ENCODE measurements at regions not wholly inside any gene's neighbourhood (a gene's known extent, or its start where the extent isn't known, plus 50 kb on each side); places are given as distances from the start of the nearest gene placed in this dataset.

GRCh38 chr14:27484633-27485032 lies 886.8 kb upstream of the NOVA1 start:
- no peak for TF ChIP-seq CTCF (IDR thresholded peaks at IDR 0.05; ENCODE audit: insufficient read depth in 1 of 2, low read depth in 1 of 2, low read length in 1 of 2, severe bottlenecking in 1 of 2, unreplicated experiment in 1 of 2)
- no peaks in the 10 kb centered on the region for H3K36me3 Mint-ChIP-seq (ENCODE audit: insufficient read depth, unreplicated experiment)
- no peak for DNase-seq
- H3K27me3 Mint-ChIP-seq (ENCODE audit: insufficient read depth, unreplicated experiment), result no peaks in the 10 kb centered on the region
- no peaks in the 10 kb centered on the region for H3K4me1 Mint-ChIP-seq (ENCODE audit: low read depth, unreplicated experiment)
- Histone ChIP-seq H3K9me3 (no peaks in the 10 kb centered on the region), H3K4me1 (no peaks in the 10 kb centered on the region), H3K27me3 (replicated peaks; ENCODE audit: control insufficient read depth, insufficient read depth, low read length) (no peaks in the 10 kb centered on the region), H3K36me3 (ENCODE audit: control insufficient read depth, insufficient read depth, low read length) (no peaks in the 10 kb centered on the region), H3K4me3 (ENCODE audit: low read depth, low read length) (no peak overlapping the region)
- intact Hi-C loops (cut with micrococcal nuclease; ENCODE audit: unreplicated experiment), result no loop called here
- ChIA-PET CTCF (no interaction called here), POLR2A (no interaction called here)
- H3K27ac Mint-ChIP-seq (ENCODE audit: unreplicated experiment), result no peak overlapping the region
- no TSS peak for BruUV-seq (replicated peaks)
- no peaks in the 10 kb centered on the region for H3K9me3 Mint-ChIP-seq (ENCODE audit: unreplicated experiment)
- H3K4me3 Mint-ChIP-seq (ENCODE audit: unreplicated experiment), result no peak overlapping the region

GRCh38 chr14:27485193-27485592 lies 887.4 kb upstream of the NOVA1 start:
- TF ChIP-seq CTCF (IDR thresholded peaks at IDR 0.05; ENCODE audit: insufficient read depth in 1 of 2, low read depth in 1 of 2, low read length in 1 of 2, severe bottlenecking in 1 of 2, unreplicated experiment in 1 of 2), result no peak
- Histone ChIP-seq H3K9me3 (no peaks in the 10 kb centered on the region), H3K4me3 (ENCODE audit: low read depth, low read length) (no peak overlapping the region), H3K36me3 (ENCODE audit: control insufficient read depth, insufficient read depth, low read length) (no peaks in the 10 kb centered on the region), H3K4me1 (no peaks in the 10 kb centered on the region), H3K27me3 (replicated peaks; ENCODE audit: control insufficient read depth, insufficient read depth, low read length) (no peaks in the 10 kb centered on the region)
- no TSS peak for BruUV-seq (replicated peaks)
- Mint-ChIP-seq H3K9me3 (ENCODE audit: unreplicated experiment) (no peaks in the 10 kb centered on the region), H3K4me1 (ENCODE audit: low read depth, unreplicated experiment) (no peaks in the 10 kb centered on the region), H3K27me3 (ENCODE audit: insufficient read depth, unreplicated experiment) (no peaks in the 10 kb centered on the region), H3K4me3 (ENCODE audit: unreplicated experiment) (no peak overlapping the region), H3K27ac (ENCODE audit: unreplicated experiment) (no peak overlapping the region), H3K36me3 (ENCODE audit: insufficient read depth, unreplicated experiment) (no peaks in the 10 kb centered on the region)
- no peak for DNase-seq
- intact Hi-C loops (cut with micrococcal nuclease; ENCODE audit: unreplicated experiment), result no loop called here
- CTCF ChIA-PET, result no interaction called here
- POLR2A ChIA-PET, result no interaction called here

GRCh38 chr14:27506272-27506671 lies 908.4 kb upstream of the NOVA1 start:
- Histone ChIP-seq H3K9me3 (no peaks in the 10 kb centered on the region), H3K36me3 (ENCODE audit: control insufficient read depth, insufficient read depth, low read length) (no peaks in the 10 kb centered on the region), H3K4me3 (ENCODE audit: low read depth, low read length) (no peak overlapping the region), H3K4me1 (no peaks in the 10 kb centered on the region), H3K27me3 (replicated peaks; ENCODE audit: control insufficient read depth, insufficient read depth, low read length) (no peaks in the 10 kb centered on the region)
- H3K4me1 Mint-ChIP-seq (ENCODE audit: low read depth, unreplicated experiment), result no peaks in the 10 kb centered on the region
- H3K27me3 Mint-ChIP-seq (ENCODE audit: insufficient read depth, unreplicated experiment), result no peaks in the 10 kb centered on the region
- H3K9me3 Mint-ChIP-seq (ENCODE audit: unreplicated experiment), result no peaks in the 10 kb centered on the region
- H3K36me3 Mint-ChIP-seq (ENCODE audit: insufficient read depth, unreplicated experiment), result no peaks in the 10 kb centered on the region
- intact Hi-C loops (cut with micrococcal nuclease; ENCODE audit: unreplicated experiment), result no loop called here
- no peak for TF ChIP-seq CTCF (IDR thresholded peaks at IDR 0.05; ENCODE audit: insufficient read depth in 1 of 2, low read depth in 1 of 2, low read length in 1 of 2, severe bottlenecking in 1 of 2, unreplicated experiment in 1 of 2)
- H3K4me3 Mint-ChIP-seq (ENCODE audit: unreplicated experiment), result no peak overlapping the region
- BruUV-seq (replicated peaks), result no TSS peak
- no peak for DNase-seq
- POLR2A ChIA-PET, result no interaction called here
- CTCF ChIA-PET, result no interaction called here
- no peak overlapping the region for H3K27ac Mint-ChIP-seq (ENCODE audit: unreplicated experiment)

Measured in Caco-2 (cell line).